Astrocyte of the cerebellum (primary cell): ENCODE measurements at regions not wholly inside any gene's neighbourhood (a gene's known extent, or its start where the extent isn't known, plus 50 kb on each side); places are given as distances from the start of the nearest gene placed in this dataset.

Experiments
- DNase-seq: peaks from one replicate; pipeline ENCODE4 v3.0.0-alpha.2; 2011; ENCODE audit warnings: low read depth
- H3K4me3 ChIP-seq: 2 replicates; pipeline ENCODE4 v1.5.1; 2011; ENCODE audit warnings: mild to moderate bottlenecking, low read depth, low read length, moderate library complexity
- CTCF ChIP-seq: IDR thresholded peaks from 2 replicates; pipeline ENCODE4 v1.5.1; 2012; ENCODE audit warnings: low read length, low read depth, moderate library complexity, mild to moderate bottlenecking; ENCODE audit errors: missing control alignments
- in situ Hi-C: cut with HindIII; loops from 2 replicates; pipeline ENCODE4 v1.10.0; 2017; ENCODE audit warnings: low sequenced_read_pairs

GRCh38 chr6:51462896-51463295 lies 624.5 kb downstream of the PKHD1 start:
- TF ChIP-seq CTCF, result no peak
- no peak overlapping the region for H3K4me3 ChIP-seq
- in situ Hi-C loops, result no loop called here
- no peak for DNase-seq

- in situ Hi-C loops, result no loop called here
- no peak for DNase-seq
- TF ChIP-seq CTCF, result no peak
- no peak overlapping the region for H3K4me3 ChIP-seq
These were observed 624.1 kb downstream of the PKHD1 start for GRCh38 chr6:51463321-51463720.

GRCh38 chr6:51464956-51465355 lies 622.5 kb downstream of the PKHD1 start:
- no peak for TF ChIP-seq CTCF
- no peak for DNase-seq
- in situ Hi-C loops, result no loop called here
- H3K4me3 ChIP-seq, result no peak overlapping the region

- TF ChIP-seq CTCF, result no peak
These were observed 621.0 kb downstream of the PKHD1 start for GRCh38 chr6:51466427-51466826.

GRCh38 chr6:51467231-51467952 lies 620.0 kb downstream of the PKHD1 start:
- no peak for DNase-seq
- in situ Hi-C loops, result no loop called here
- TF ChIP-seq CTCF, result no peak
- H3K4me3 ChIP-seq, result no peak overlapping the region

More at GRCh38 chr6:51466427-51466826, 621.0 kb downstream of the PKHD1 start:
- no peak overlapping the region for H3K4me3 ChIP-seq
- DNase-seq, result no peak
- in situ Hi-C loops, result no loop called here

GRCh38 chr6:51468704-51469103 lies 618.7 kb downstream of the PKHD1 start:
- DNase-seq, result no peak

More at GRCh38 chr6:51468704-51469103, 618.7 kb downstream of the PKHD1 start:
- H3K4me3 ChIP-seq, result no peak overlapping the region
- in situ Hi-C loops, result no loop called here
- TF ChIP-seq CTCF, result no peak
